Fibroblast of the aortic adventitia (primary cell): ENCODE measurements at regions not wholly inside any gene's neighbourhood (a gene's known extent, or its start where the extent isn't known, plus 50 kb on each side); places are given as distances from the start of the nearest gene placed in this dataset.
"Not testable (repeated sequence)": the region's sequence is repeated elsewhere in the genome, so short reads cannot be mapped to it uniquely, and the experiment has no call there.

Experiments
- DNase-seq: peaks from one replicate; pipeline ENCODE4 v3.0.0-alpha.2; 2010; ENCODE audit warnings: low read depth
- H3K4me3 ChIP-seq: 2 replicates; pipeline ENCODE4 v1.5.1; 2011; ENCODE audit warnings: low read depth, mild to moderate bottlenecking, control low read depth, low read length, moderate library complexity
- TF ChIP-seq, protein P1 (sequence below): IDR thresholded peaks from 2 replicates; pipeline ENCODE4 v1.5.1; 2011; ENCODE audit warnings: mild to moderate bottlenecking, low read length, control low read depth, inconsistent platforms; ENCODE audit not compliant: insufficient read depth

DNA sequence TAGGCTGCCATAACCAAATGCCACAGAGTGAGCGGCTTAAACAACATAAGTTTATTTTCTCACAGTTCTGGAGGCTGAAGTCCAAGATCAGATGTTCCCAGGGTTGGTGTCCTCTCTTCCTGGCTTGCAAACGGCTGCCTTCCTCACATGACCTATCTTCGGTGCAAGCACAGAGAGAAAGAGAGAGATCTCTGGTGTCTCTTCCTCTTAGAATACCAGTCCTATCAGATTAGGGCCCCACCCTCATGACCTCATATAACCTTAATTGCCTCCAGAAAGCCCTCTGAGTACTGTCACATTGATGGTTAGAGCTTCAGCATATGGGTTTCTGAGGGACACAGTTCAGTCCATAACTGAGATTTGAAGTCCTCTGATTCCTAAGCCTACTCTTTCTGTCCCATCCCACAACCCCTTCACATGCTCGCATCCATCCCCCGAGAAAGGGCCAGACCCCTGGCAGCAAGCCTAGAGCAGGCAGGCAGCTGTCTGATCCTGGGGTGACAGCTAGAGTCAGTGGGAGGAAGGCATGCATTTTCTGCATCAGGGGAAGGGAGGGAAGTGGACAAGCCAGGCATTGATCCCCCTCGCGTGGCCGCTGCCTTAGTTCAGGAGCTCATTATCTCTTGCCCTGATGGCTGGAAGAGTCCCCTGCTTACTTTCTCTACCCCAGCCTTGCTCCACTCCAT lies 114.1 kb downstream of the FAR1 start:
- DNase-seq: no peak
- no peak overlapping the region for H3K4me3 ChIP-seq
- TF ChIP-seq, protein P1, sequence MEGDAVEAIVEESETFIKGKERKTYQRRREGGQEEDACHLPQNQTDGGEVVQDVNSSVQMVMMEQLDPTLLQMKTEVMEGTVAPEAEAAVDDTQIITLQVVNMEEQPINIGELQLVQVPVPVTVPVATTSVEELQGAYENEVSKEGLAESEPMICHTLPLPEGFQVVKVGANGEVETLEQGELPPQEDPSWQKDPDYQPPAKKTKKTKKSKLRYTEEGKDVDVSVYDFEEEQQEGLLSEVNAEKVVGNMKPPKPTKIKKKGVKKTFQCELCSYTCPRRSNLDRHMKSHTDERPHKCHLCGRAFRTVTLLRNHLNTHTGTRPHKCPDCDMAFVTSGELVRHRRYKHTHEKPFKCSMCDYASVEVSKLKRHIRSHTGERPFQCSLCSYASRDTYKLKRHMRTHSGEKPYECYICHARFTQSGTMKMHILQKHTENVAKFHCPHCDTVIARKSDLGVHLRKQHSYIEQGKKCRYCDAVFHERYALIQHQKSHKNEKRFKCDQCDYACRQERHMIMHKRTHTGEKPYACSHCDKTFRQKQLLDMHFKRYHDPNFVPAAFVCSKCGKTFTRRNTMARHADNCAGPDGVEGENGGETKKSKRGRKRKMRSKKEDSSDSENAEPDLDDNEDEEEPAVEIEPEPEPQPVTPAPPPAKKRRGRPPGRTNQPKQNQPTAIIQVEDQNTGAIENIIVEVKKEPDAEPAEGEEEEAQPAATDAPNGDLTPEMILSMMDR: no peak

DNA sequence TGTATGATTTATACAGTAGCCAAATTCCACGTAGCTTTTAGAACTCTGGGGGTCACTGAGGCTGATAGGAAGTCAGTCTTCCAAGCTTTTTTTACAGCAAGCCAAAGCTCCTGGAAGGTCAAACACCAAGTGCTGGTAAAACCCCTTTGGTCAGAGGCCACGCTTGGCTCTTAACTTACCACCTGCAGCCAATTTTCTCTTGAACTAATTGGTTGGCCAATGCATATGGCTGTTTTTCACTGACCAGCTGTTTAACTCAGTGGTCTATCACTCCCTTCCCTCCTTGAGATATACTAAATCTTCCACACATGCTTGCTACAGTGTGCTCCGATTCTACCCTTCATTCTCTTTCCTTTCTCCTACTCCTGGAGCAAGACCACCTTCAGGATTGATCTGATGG lies 116.0 kb downstream of the FAR1 start:
- no peak for DNase-seq
- no peak overlapping the region for H3K4me3 ChIP-seq
- TF ChIP-seq, protein P1: no peak

DNA sequence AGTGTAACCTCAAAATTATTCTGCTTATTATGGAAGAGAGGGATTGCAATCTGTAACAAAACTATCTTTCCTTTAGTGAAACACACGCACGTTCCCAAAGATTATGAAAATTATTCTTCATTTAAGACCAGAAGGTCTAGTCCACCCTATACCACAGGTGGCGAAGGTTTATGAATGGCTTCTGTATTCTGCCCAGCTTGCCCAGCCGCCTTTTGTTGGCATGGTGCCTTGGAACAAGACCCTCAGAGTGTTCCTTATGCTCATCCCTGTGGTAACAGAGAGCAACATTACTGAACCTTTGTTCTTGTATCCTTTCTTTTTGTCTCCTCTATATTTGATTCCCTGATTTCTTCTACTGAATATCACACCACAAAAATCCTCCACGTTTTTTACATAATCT lies 116.4 kb downstream of the FAR1 start:
- no peak for DNase-seq
- TF ChIP-seq, protein P1: no peak
- H3K4me3 ChIP-seq: no peak overlapping the region

DNA sequence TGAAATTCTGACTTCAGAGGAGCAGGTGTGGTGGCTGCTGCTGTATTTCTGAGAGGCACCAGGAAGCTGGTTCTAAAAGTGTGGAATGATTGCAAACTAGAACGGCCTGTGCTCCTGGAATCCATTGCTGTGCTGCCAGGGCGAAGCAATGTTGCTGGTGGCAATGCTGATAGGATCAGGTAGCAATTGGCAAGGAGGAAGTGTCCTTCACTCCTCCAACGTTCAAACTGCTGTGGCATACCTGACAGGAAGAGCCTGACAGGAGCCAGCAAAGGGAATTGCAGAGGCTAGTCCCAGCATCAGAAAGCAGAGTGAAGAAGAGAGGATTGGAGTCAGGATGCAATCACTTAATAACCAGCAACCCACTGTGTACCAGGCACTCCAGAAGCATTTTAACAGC lies 118.2 kb downstream of the FAR1 start:
- H3K4me3 ChIP-seq: no peak overlapping the region
- TF ChIP-seq, protein P1: no peak
- no peak for DNase-seq

DNA sequence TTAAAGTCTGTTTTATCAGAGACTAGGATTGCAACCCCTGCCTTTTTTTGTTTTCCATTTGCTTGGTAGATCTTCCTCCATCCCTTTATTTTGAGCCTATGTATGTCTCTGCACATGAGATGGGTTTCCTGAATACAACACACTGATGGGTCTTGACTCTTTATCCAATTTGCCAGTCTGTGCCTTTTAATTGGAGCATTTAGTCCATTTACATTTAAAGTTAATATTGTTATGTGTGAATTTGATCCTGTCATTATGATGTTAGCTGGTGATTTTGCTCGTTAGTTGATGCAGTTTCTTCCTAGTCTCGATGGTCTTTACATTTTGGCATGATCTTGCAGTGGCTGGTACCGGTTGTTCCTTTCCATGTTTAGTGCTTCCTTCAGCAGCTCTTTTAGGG lies 129.1 kb downstream of the FAR1 start:
- H3K4me3 ChIP-seq, DNase-seq: not testable (repeated sequence)

DNA sequence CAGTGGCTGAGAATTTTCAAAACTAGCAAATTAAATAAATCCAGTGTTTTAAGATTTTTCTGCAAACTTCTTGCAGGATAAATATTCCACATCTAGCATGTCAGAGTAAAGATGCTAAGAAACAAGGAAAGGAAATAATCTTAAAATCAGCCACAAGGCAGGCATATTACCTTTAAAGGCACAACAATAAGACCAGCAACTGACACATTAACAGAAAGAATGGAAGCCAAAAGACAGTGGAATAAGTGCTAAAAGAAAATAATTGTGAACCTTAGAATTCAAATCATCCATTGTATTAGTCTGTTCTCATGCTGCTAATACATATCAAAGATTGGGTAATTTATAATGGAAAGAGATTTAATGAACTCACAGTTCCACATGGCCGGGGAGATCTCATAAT lies 132.4 kb downstream of the FAR1 start:
- DNase-seq: no peak
- no peak overlapping the region for H3K4me3 ChIP-seq
- TF ChIP-seq, protein P1: no peak

DNA sequence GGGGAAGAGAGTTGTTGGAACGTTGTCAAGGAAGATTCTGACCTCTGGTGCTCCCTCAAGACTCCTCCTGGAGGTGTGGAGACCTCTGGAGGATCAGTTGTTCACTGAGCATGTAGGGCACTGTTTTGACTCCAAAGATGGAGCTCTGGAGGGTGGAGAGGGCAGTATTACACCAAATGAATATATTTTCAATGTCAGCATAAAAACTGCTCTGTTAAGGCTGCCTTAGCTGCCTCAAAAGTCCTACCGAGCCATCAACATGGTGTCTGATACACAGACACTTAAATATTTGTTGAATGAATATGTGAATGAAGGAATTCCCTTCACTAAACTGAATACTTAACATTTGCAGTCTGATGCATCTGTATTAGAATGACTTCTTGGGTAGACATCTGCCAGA lies 144.2 kb upstream of the SPON1 start:
- TF ChIP-seq, protein P1: no peak
- no peak for DNase-seq
- no peak overlapping the region for H3K4me3 ChIP-seq
